ENCODE measurements at regions not wholly inside any gene's neighbourhood (a gene's known extent, or its start where the extent isn't known, plus 50 kb on each side); places are given as distances from the start of the nearest gene placed in this dataset.
"Not testable (repeated sequence)": the region's sequence is repeated elsewhere in the genome, so short reads cannot be mapped to it uniquely, and the experiment has no call there.

DNA sequence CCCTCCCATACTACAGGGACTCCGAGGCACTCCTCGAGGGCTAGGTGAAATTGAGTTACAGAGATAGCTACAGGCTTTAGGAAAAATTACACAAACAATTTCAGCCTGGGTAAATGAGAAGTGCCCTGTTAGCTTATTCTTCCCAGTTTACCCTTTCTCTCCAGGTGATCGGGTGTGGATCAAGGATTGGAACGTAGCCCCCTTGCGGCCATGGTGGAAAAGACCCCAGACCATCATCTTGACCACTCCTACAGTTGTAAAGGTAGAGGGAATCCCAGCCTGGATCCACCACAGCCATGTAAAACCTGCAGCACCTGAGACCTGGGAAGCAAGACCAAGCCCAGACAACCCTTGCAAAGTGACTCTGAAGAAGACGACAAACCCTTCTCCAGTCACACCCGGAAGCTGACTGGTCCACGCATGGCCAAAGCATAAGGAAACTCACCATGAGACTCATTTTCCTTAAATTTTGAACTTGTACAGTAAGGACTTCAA, 600.6 kb downstream of the UQCRFS1 start:
- Mint-ChIP-seq H3K4me3 (ENCODE audit: unreplicated experiment) (no peak overlapping the region), H3K4me1 (ENCODE audit: unreplicated experiment) (no peaks in the 10 kb centered on the region)

DNA sequence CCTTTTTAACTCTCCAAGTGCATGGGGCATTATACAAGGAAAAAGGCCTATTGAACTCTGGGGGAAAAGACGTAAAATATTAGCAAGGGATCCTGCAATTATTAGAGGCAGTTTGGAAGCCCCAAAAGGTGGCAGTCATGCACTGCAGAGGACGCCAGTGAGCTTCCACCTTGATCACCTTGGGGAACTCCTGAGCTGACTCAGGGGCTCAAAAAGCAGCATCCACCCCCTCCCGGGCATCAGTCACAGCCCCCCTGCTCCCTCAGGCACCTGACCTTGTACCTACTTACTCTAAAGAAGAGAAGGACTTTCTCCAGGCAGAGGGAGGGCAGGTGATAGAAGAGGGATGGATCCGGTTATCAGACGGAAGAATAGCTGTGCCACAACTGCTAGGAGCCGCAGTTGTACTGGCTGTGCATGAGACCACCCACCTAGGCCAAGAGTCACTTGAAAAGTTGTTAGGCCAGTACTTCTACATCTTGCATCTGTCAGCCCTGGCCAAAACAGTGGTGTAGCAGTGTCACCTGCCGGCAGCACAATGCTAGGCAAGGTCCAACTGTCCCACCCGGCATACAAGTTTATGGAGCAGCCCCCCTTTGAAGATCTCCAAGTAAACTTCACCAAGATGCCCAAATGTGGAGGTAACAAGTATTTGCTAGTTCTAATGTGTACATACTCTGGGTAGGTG, 601.6 kb downstream of the UQCRFS1 start:
- not testable (repeated sequence) for H3K4me3 Mint-ChIP-seq (ENCODE audit: unreplicated experiment); H3K27ac Mint-ChIP-seq (ENCODE audit: unreplicated experiment); H3K27me3 Mint-ChIP-seq (ENCODE audit: unreplicated experiment); H3K4me1 Mint-ChIP-seq (ENCODE audit: unreplicated experiment); DNase-seq (ENCODE audit: low spot score)
- H3K9me3 Mint-ChIP-seq (ENCODE audit: unreplicated experiment), result peaks cover 12% of the 10 kb centered on the region
- peaks cover 10% of the 10 kb centered on the region for H3K36me3 Mint-ChIP-seq (ENCODE audit: low read depth, unreplicated experiment)

More for the DNA sequence above, 600.6 kb downstream of the UQCRFS1 start:
- Mint-ChIP-seq H3K27ac (ENCODE audit: unreplicated experiment) (no peak overlapping the region), H3K9me3 (ENCODE audit: unreplicated experiment) (peaks cover 12% of the 10 kb centered on the region), H3K27me3 (ENCODE audit: unreplicated experiment) (peaks cover 8% of the 10 kb centered on the region), H3K36me3 (ENCODE audit: low read depth, unreplicated experiment) (peaks cover 5% of the 10 kb centered on the region)
- TF ChIP-seq CTCF (IDR thresholded peaks at IDR 0.05; ENCODE audit: unreplicated experiment), result no peak
- no peak for DNase-seq (ENCODE audit: low spot score)

GRCh38 chr19:28610731-28611130, 602.2 kb downstream of the UQCRFS1 start:
- H3K4me3 Mint-ChIP-seq (ENCODE audit: unreplicated experiment), result no peak overlapping the region
- H3K27ac Mint-ChIP-seq (ENCODE audit: unreplicated experiment), result no peak overlapping the region
- H3K9me3 Mint-ChIP-seq (ENCODE audit: unreplicated experiment), result peaks cover 12% of the 10 kb centered on the region
- H3K36me3 Mint-ChIP-seq (ENCODE audit: low read depth, unreplicated experiment), result peaks cover 10% of the 10 kb centered on the region
- TF ChIP-seq CTCF (IDR thresholded peaks at IDR 0.05; ENCODE audit: unreplicated experiment), result no peak
- H3K27me3 Mint-ChIP-seq (ENCODE audit: unreplicated experiment), result peaks cover 8% of the 10 kb centered on the region
- no peak for DNase-seq (ENCODE audit: low spot score)
- no peaks in the 10 kb centered on the region for H3K4me1 Mint-ChIP-seq (ENCODE audit: unreplicated experiment)

DNA sequence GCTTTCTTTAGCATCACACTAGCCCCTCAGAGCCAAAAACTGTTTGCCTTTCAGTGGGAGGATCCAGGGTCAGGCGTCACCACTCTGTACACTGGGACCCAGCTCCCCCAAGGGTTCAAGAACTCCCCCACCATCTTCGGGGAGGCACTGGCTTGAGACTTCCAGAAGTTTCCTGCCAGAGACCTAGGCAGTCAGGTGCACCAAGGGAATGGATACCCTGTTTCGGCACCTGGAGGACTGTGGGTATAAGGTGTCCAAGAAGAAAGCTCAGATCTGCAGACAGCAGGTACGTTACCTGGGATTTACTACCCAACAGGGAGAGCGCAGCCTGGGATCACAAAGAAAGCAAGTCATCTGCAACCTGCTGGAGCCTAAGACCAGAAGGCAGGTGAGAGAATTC, 603.0 kb downstream of the UQCRFS1 start:
- H3K4me3 Mint-ChIP-seq (ENCODE audit: unreplicated experiment), result no peak overlapping the region
- peaks cover 5% of the 10 kb centered on the region for H3K36me3 Mint-ChIP-seq (ENCODE audit: low read depth, unreplicated experiment)
- H3K9me3 Mint-ChIP-seq (ENCODE audit: unreplicated experiment), result peaks cover 7% of the 10 kb centered on the region
- no peak overlapping the region for H3K27ac Mint-ChIP-seq (ENCODE audit: unreplicated experiment)
- TF ChIP-seq CTCF (IDR thresholded peaks at IDR 0.05; ENCODE audit: unreplicated experiment), result no peak
- no peak for DNase-seq (ENCODE audit: low spot score)
- no peaks in the 10 kb centered on the region for H3K4me1 Mint-ChIP-seq (ENCODE audit: unreplicated experiment)
- H3K27me3 Mint-ChIP-seq (ENCODE audit: unreplicated experiment), result peaks cover 13% of the 10 kb centered on the region

GRCh38 chr19:28609091-28609755, 603.7 kb downstream of the UQCRFS1 start:
- no peaks in the 10 kb centered on the region for H3K9me3 Mint-ChIP-seq (ENCODE audit: unreplicated experiment)
- peaks cover 5% of the 10 kb centered on the region for H3K36me3 Mint-ChIP-seq (ENCODE audit: low read depth, unreplicated experiment)
- DNase-seq (ENCODE audit: low spot score), result no peak
- H3K4me1 Mint-ChIP-seq (ENCODE audit: unreplicated experiment), result no peaks in the 10 kb centered on the region
- H3K4me3 Mint-ChIP-seq (ENCODE audit: unreplicated experiment), result no peak overlapping the region
- no peak for TF ChIP-seq CTCF (IDR thresholded peaks at IDR 0.05; ENCODE audit: unreplicated experiment)
- H3K27me3 Mint-ChIP-seq (ENCODE audit: unreplicated experiment), result peaks cover 13% of the 10 kb centered on the region
- H3K27ac Mint-ChIP-seq (ENCODE audit: unreplicated experiment), result no peak overlapping the region
